ENCODE measurements at regions not wholly inside any gene's neighbourhood (a gene's known extent, or its start where the extent isn't known, plus 50 kb on each side); places are given as distances from the start of the nearest gene placed in this dataset.
"Not testable (repeated sequence)": the region's sequence is repeated elsewhere in the genome, so short reads cannot be mapped to it uniquely, and the experiment has no call there.

GRCh38 chr12:87349681-87350080 lies 679.5 kb downstream of the C12orf50 start:
- Histone ChIP-seq H3K27ac (ENCODE audit: low read length) (no peak overlapping the region), H3K4me3 (ENCODE audit: low read length) (no peak overlapping the region), H3K36me3 (ENCODE audit: control insufficient read depth, low read depth, low read length) (no peaks in the 10 kb centered on the region), H3K9ac (ENCODE audit: low read length) (no peak overlapping the region), H3K27me3 (ENCODE audit: control insufficient read depth, insufficient read depth, low read length) (no peaks in the 10 kb centered on the region), H3K9me3 (ENCODE audit: control insufficient read depth, low read depth, low read length) (no peaks in the 10 kb centered on the region), H3K4me1 (ENCODE audit: control insufficient read depth, low read depth, low read length) (no peaks in the 10 kb centered on the region)

GRCh38 chr12:87348071-87348470 lies 681.1 kb downstream of the C12orf50 start:
- H3K27me3 ChIP-seq (ENCODE audit: control insufficient read depth, insufficient read depth, low read length): no peaks in the 10 kb centered on the region
- H3K4me1 ChIP-seq (ENCODE audit: control insufficient read depth, low read depth, low read length): no peaks in the 10 kb centered on the region
- no peak overlapping the region for H3K9ac ChIP-seq (ENCODE audit: low read length)
- H3K9me3 ChIP-seq (ENCODE audit: control insufficient read depth, low read depth, low read length): no peaks in the 10 kb centered on the region
- H3K4me3 ChIP-seq (ENCODE audit: low read length): no peak overlapping the region
- no peak overlapping the region for H3K27ac ChIP-seq (ENCODE audit: low read length)
- no peaks in the 10 kb centered on the region for H3K36me3 ChIP-seq (ENCODE audit: control insufficient read depth, low read depth, low read length)

GRCh38 chr12:87344699-87345098 lies 684.5 kb downstream of the C12orf50 start:
- Histone ChIP-seq H3K36me3 (ENCODE audit: control insufficient read depth, low read depth, low read length) (no peaks in the 10 kb centered on the region), H3K4me3 (ENCODE audit: low read length) (no peak overlapping the region), H3K9me3 (ENCODE audit: control insufficient read depth, low read depth, low read length) (no peaks in the 10 kb centered on the region), H3K27me3 (ENCODE audit: control insufficient read depth, insufficient read depth, low read length) (no peaks in the 10 kb centered on the region), H3K9ac (ENCODE audit: low read length) (no peak overlapping the region), H3K4me1 (ENCODE audit: control insufficient read depth, low read depth, low read length) (no peaks in the 10 kb centered on the region), H3K27ac (ENCODE audit: low read length) (no peak overlapping the region)

GRCh38 chr12:87338681-87339080 lies 690.5 kb downstream of the C12orf50 start:
- no peak overlapping the region for H3K9ac ChIP-seq (ENCODE audit: low read length)
- no peaks in the 10 kb centered on the region for H3K27me3 ChIP-seq (ENCODE audit: control insufficient read depth, insufficient read depth, low read length)
- H3K9me3 ChIP-seq (ENCODE audit: control insufficient read depth, low read depth, low read length): no peaks in the 10 kb centered on the region
- no peaks in the 10 kb centered on the region for H3K36me3 ChIP-seq (ENCODE audit: control insufficient read depth, low read depth, low read length)
- H3K27ac ChIP-seq (ENCODE audit: low read length): no peak overlapping the region
- no peak overlapping the region for H3K4me3 ChIP-seq (ENCODE audit: low read length)
- no peaks in the 10 kb centered on the region for H3K4me1 ChIP-seq (ENCODE audit: control insufficient read depth, low read depth, low read length)

GRCh38 chr12:87336814-87337336 lies 692.3 kb downstream of the C12orf50 start:
- Histone ChIP-seq H3K36me3 (ENCODE audit: control insufficient read depth, low read depth, low read length) (no peaks in the 10 kb centered on the region), H3K9ac (ENCODE audit: low read length) (no peak overlapping the region), H3K27me3 (ENCODE audit: control insufficient read depth, insufficient read depth, low read length) (no peaks in the 10 kb centered on the region), H3K4me1 (ENCODE audit: control insufficient read depth, low read depth, low read length) (no peaks in the 10 kb centered on the region), H3K9me3 (ENCODE audit: control insufficient read depth, low read depth, low read length) (no peaks in the 10 kb centered on the region), H3K4me3 (ENCODE audit: low read length) (no peak overlapping the region), H3K27ac (ENCODE audit: low read length) (no peak overlapping the region)

GRCh38 chr12:87332987-87333726 lies 696.0 kb downstream of the C12orf50 start:
- H3K9me3 ChIP-seq (ENCODE audit: control insufficient read depth, low read depth, low read length): no peaks in the 10 kb centered on the region
- no peaks in the 10 kb centered on the region for H3K4me1 ChIP-seq (ENCODE audit: control insufficient read depth, low read depth, low read length)
- no peaks in the 10 kb centered on the region for H3K36me3 ChIP-seq (ENCODE audit: control insufficient read depth, low read depth, low read length)
- H3K27me3 ChIP-seq (ENCODE audit: control insufficient read depth, insufficient read depth, low read length): no peaks in the 10 kb centered on the region
- no peak overlapping the region for H3K9ac ChIP-seq (ENCODE audit: low read length)
- H3K27ac ChIP-seq (ENCODE audit: low read length): no peak overlapping the region
- H3K4me3 ChIP-seq (ENCODE audit: low read length): no peak overlapping the region

GRCh38 chr12:87330071-87330555 lies 699.1 kb downstream of the C12orf50 start:
- H3K9ac ChIP-seq (ENCODE audit: low read length); H3K4me1 ChIP-seq (ENCODE audit: control insufficient read depth, low read depth, low read length); H3K36me3 ChIP-seq (ENCODE audit: control insufficient read depth, low read depth, low read length); H3K27ac ChIP-seq (ENCODE audit: low read length); H3K4me3 ChIP-seq (ENCODE audit: low read length); H3K27me3 ChIP-seq (ENCODE audit: control insufficient read depth, insufficient read depth, low read length); H3K9me3 ChIP-seq (ENCODE audit: control insufficient read depth, low read depth, low read length): not testable (repeated sequence)

- H3K27me3 ChIP-seq (ENCODE audit: control insufficient read depth, insufficient read depth, low read length): no peaks in the 10 kb centered on the region
- no peak overlapping the region for H3K27ac ChIP-seq (ENCODE audit: low read length)
- no peaks in the 10 kb centered on the region for H3K36me3 ChIP-seq (ENCODE audit: control insufficient read depth, low read depth, low read length)
- no peak overlapping the region for H3K9ac ChIP-seq (ENCODE audit: low read length)
- no peaks in the 10 kb centered on the region for H3K9me3 ChIP-seq (ENCODE audit: control insufficient read depth, low read depth, low read length)
- no peak overlapping the region for H3K4me3 ChIP-seq (ENCODE audit: low read length)
- no peaks in the 10 kb centered on the region for H3K4me1 ChIP-seq (ENCODE audit: control insufficient read depth, low read depth, low read length)
These were observed 699.9 kb downstream of the C12orf50 start for GRCh38 chr12:87329076-87329863.

GRCh38 chr12:87323369-87323768 lies 705.8 kb downstream of the C12orf50 start:
- H3K9me3 ChIP-seq (ENCODE audit: control insufficient read depth, low read depth, low read length): no peaks in the 10 kb centered on the region
- no peaks in the 10 kb centered on the region for H3K36me3 ChIP-seq (ENCODE audit: control insufficient read depth, low read depth, low read length)
- no peak overlapping the region for H3K27ac ChIP-seq (ENCODE audit: low read length)
- no peaks in the 10 kb centered on the region for H3K4me1 ChIP-seq (ENCODE audit: control insufficient read depth, low read depth, low read length)
- no peaks in the 10 kb centered on the region for H3K27me3 ChIP-seq (ENCODE audit: control insufficient read depth, insufficient read depth, low read length)
- H3K9ac ChIP-seq (ENCODE audit: low read length): no peak overlapping the region
- H3K4me3 ChIP-seq (ENCODE audit: low read length): no peak overlapping the region

GRCh38 chr12:87320724-87321123 lies 708.5 kb downstream of the C12orf50 start:
- Histone ChIP-seq H3K4me3 (ENCODE audit: low read length) (no peak overlapping the region), H3K9ac (ENCODE audit: low read length) (no peak overlapping the region)

GRCh38 chr12:87317302-87317701 lies 711.9 kb downstream of the C12orf50 start:
- H3K9me3 ChIP-seq (ENCODE audit: control insufficient read depth, low read depth, low read length): no peaks in the 10 kb centered on the region
- no peak overlapping the region for H3K27ac ChIP-seq (ENCODE audit: low read length)
- H3K36me3 ChIP-seq (ENCODE audit: control insufficient read depth, low read depth, low read length): no peaks in the 10 kb centered on the region
- no peaks in the 10 kb centered on the region for H3K27me3 ChIP-seq (ENCODE audit: control insufficient read depth, insufficient read depth, low read length)
- no peaks in the 10 kb centered on the region for H3K4me1 ChIP-seq (ENCODE audit: control insufficient read depth, low read depth, low read length)
- H3K9ac ChIP-seq (ENCODE audit: low read length): no peak overlapping the region
- no peak overlapping the region for H3K4me3 ChIP-seq (ENCODE audit: low read length)

More at GRCh38 chr12:87320724-87321123, 708.5 kb downstream of the C12orf50 start:
- H3K36me3 ChIP-seq (ENCODE audit: control insufficient read depth, low read depth, low read length): no peaks in the 10 kb centered on the region
- no peak overlapping the region for H3K27ac ChIP-seq (ENCODE audit: low read length)
- H3K27me3 ChIP-seq (ENCODE audit: control insufficient read depth, insufficient read depth, low read length): no peaks in the 10 kb centered on the region
- H3K4me1 ChIP-seq (ENCODE audit: control insufficient read depth, low read depth, low read length): no peaks in the 10 kb centered on the region
- H3K9me3 ChIP-seq (ENCODE audit: control insufficient read depth, low read depth, low read length): no peaks in the 10 kb centered on the region

Data from iPS-18a (cell line).